Panc1 (cell line): ENCODE measurements at regions not wholly inside any gene's neighbourhood (a gene's known extent, or its start where the extent isn't known, plus 50 kb on each side); places are given as distances from the start of the nearest gene placed in this dataset.

Experiments used
- ATAC-seq: fragments of 200-7000 bp; cut with Tn5 transposase; 2 replicates; pipeline ENCODE4 v1.9.1; 2020; ENCODE audit warnings: mild to moderate bottlenecking, moderate library complexity
- BruUV-seq: library from RNA; stranded (reverse); fragments of 400-500 nt; replicated peaks from 2 replicates; lab custom pipeline; 2021; lab: Mats Ljungman, UMichigan
- CTCF ChIA-PET: fragments of 300-600 bp; sonication (Branson Sonifier 250); formaldehyde crosslinking; loops from one replicate; lab custom pipeline; 2022; ENCODE audit warnings: antibody characterized with exemption; lab: Charles Lee
- POLR2A ChIA-PET: fragments of 300-600 bp; sonication (Branson Sonifier 250); formaldehyde crosslinking; loops from one replicate; lab custom pipeline; 2022; ENCODE audit warnings: antibody characterized with exemption; lab: Charles Lee
- DNase-seq: peaks from one replicate; pipeline ENCODE4 v3.0.0-alpha.2; 2010; ENCODE audit warnings: low read depth, low spot score
- H3K27ac ChIP-seq: 2 replicates; pipeline ENCODE4 v1.5.1; 2011; ENCODE audit warnings: mild to moderate bottlenecking, low read length, inconsistent platforms
- H3K27me3 ChIP-seq: fragments of 200-500 bp; sonication (Bioruptor generic); 2 replicates; pipeline ENCODE4 v1.6.0; 2014; ENCODE audit warnings: low read length, inconsistent platforms; ENCODE audit not compliant: control insufficient read depth, insufficient read depth
- H3K36me3 ChIP-seq: fragments of 200-500 bp; sonication (Bioruptor generic); 2 replicates; pipeline ENCODE4 v1.5.1; 2014; ENCODE audit warnings: inconsistent platforms, mild to moderate bottlenecking, low read length, moderate library complexity; ENCODE audit not compliant: control insufficient read depth, insufficient read depth
- H3K4me1 ChIP-seq: 2 replicates; pipeline ENCODE4 v1.5.1; 2011; ENCODE audit warnings: inconsistent platforms, mild to moderate bottlenecking, low read length, moderate library complexity; ENCODE audit not compliant: control insufficient read depth, insufficient read depth
- H3K4me3 ChIP-seq, 2 experiments: 2 replicates each; pipeline ENCODE4 v1.5.1; 2011 to 2012; ENCODE audit warnings: low read depth in 2 of 2, low read length in 2 of 2, mild to moderate bottlenecking in 2 of 2, inconsistent platforms in 1 of 2, moderate library complexity in 1 of 2
- H3K9me3 ChIP-seq: fragments of 200-500 bp; sonication (Bioruptor generic); 2 replicates; pipeline ENCODE4 v1.5.1; 2014; ENCODE audit warnings: low read depth, mild to moderate bottlenecking, inconsistent platforms, low read length, moderate library complexity; ENCODE audit not compliant: control insufficient read depth, insufficient read depth
- CTCF ChIP-seq: fragments of 450-650 bp; IDR thresholded peaks from 2 replicates; pipeline ENCODE4 v1.5.1; 2017; ENCODE audit warnings: mild to moderate bottlenecking
- POLR2AphosphoS5 ChIP-seq: IDR thresholded peaks from 2 replicates; pipeline ENCODE4 v1.6.1; 2012; ENCODE audit warnings: mild to moderate bottlenecking, low read depth, low read length, moderate library complexity
- REST ChIP-seq, 2 experiments: IDR thresholded peaks; 2 replicates each; pipeline ENCODE4 v1.6.1; 2011 to 2012; ENCODE audit warnings: low read depth in 2 of 2, control low read depth in 1 of 2, low read length in 1 of 2, mild to moderate bottlenecking in 1 of 2, moderate library complexity in 1 of 2; ENCODE audit not compliant: insufficient read depth in 1 of 2
- SIN3A ChIP-seq: IDR thresholded peaks from 2 replicates; pipeline ENCODE4 v1.6.1; 2012; ENCODE audit warnings: low read depth, mild to moderate bottlenecking, low read length, moderate library complexity, borderline replicate concordance; ENCODE audit not compliant: insufficient read depth
- TCF7L2 ChIP-seq: IDR thresholded peaks from 2 replicates; pipeline ENCODE4 v1.6.1; 2011; ENCODE audit warnings: mild to moderate bottlenecking, low read depth, low read length, inconsistent platforms
- in situ Hi-C: cut with HindIII; loops from 2 replicates; pipeline ENCODE4 v1.10.0; 2016; ENCODE audit warnings: low sequenced_read_pairs, low pct_unique_long_range_greater_than_20kb
- intact Hi-C: fragments of 100-400 bp; cut with micrococcal nuclease; formaldehyde crosslinking; loops from one replicate; pipeline ENCODE4 v1.10.0; 2022; ENCODE audit not compliant: unreplicated experiment

- H3K27ac ChIP-seq = no peak overlapping the region
- H3K9me3 ChIP-seq = no peaks in the 10 kb centered on the region
- POLR2A ChIA-PET = no interaction called here
- H3K27me3 ChIP-seq = no peaks in the 10 kb centered on the region
- CTCF ChIA-PET = no interaction called here
- no peaks in the 10 kb centered on the region for H3K4me1 ChIP-seq
- no peak overlapping the region for H3K4me3 ChIP-seq
- ATAC-seq = peak; percentile 69; the same call in 1 of the 2 replicates
- DNase-seq = no peak
- TF ChIP-seq CTCF (peak; percentile 65), REST (IDR thresholded peaks at IDR 0.05; ENCODE audit: insufficient read depth in 1 of 2, low read depth in 2 of 2, low read length in 1 of 2) (no peak)
- H3K36me3 ChIP-seq = no peaks in the 10 kb centered on the region
- intact Hi-C loops (no loop called here), in situ Hi-C loops (no loop called here)
- no TSS peak for BruUV-seq
Measured at GRCh38 chr10:83917537-83918506, 221.5 kb upstream of the GHITM start.

GRCh38 chr10:83919187-83919586 is 220.1 kb upstream of the GHITM start:
- Histone ChIP-seq H3K9me3 (no peaks in the 10 kb centered on the region), H3K4me3 (no peak overlapping the region), H3K27me3 (no peaks in the 10 kb centered on the region), H3K36me3 (no peaks in the 10 kb centered on the region), H3K27ac (no peak overlapping the region), H3K4me1 (no peaks in the 10 kb centered on the region)
- TF ChIP-seq SIN3A = no peak
- ChIA-PET CTCF (no interaction called here), POLR2A (no interaction called here)
- no peak for ATAC-seq
- in situ Hi-C loops (no loop called here), intact Hi-C loops (no loop called here)
- no TSS peak for BruUV-seq
- DNase-seq = no peak

- POLR2A ChIA-PET = no interaction called here
- no peaks in the 10 kb centered on the region for H3K36me3 ChIP-seq
- DNase-seq (no peak), ATAC-seq (no peak)
- no peak overlapping the region for H3K4me3 ChIP-seq
- TF ChIP-seq CTCF (no peak), SIN3A (no peak), TCF7L2 (no peak), POLR2AphosphoS5 (no peak), REST (IDR thresholded peaks at IDR 0.05; ENCODE audit: insufficient read depth in 1 of 2, low read depth in 2 of 2, low read length in 1 of 2) (no peak)
- no peaks in the 10 kb centered on the region for H3K9me3 ChIP-seq
- in situ Hi-C loops (no loop called here), intact Hi-C loops (no loop called here)
- no peaks in the 10 kb centered on the region for H3K27me3 ChIP-seq
- CTCF ChIA-PET = no interaction called here
- no TSS peak for BruUV-seq
- no peak overlapping the region for H3K27ac ChIP-seq
- no peaks in the 10 kb centered on the region for H3K4me1 ChIP-seq
Measured at GRCh38 chr10:83921984-83922860, 217.1 kb upstream of the GHITM start.
